NCI-H526 (cell line): ENCODE measurements at regions not wholly inside any gene's neighbourhood (a gene's known extent, or its start where the extent isn't known, plus 50 kb on each side); places are given as distances from the start of the nearest gene placed in this dataset.
A peak's percentile ranks its signal among the peaks of the same experiment; 100 is the strongest.
"Not testable (repeated sequence)": the region's sequence is repeated elsewhere in the genome, so short reads cannot be mapped to it uniquely, and the experiment has no call there.

ENCODE experiments used
- DNase-seq, 2 experiments: peaks; one replicate each; lab custom pipeline; 2025; lab: John Stamatoyannopoulos, UW

- no peak for DNase-seq
Observed at GRCh38 chr13:86425170-86425815, 626.1 kb upstream of the SLITRK6 start.

GRCh38 chr13:86426437-86426836 lies 627.2 kb upstream of the SLITRK6 start:
- DNase-seq, result no peak

- DNase-seq, result no peak
Observed at GRCh38 chr13:86429756-86430155, 630.5 kb upstream of the SLITRK6 start.

- DNase-seq, result no peak
Observed at GRCh38 chr13:86438034-86438433, 638.8 kb upstream of the SLITRK6 start.

- no peak for DNase-seq
Observed at GRCh38 chr13:86445206-86445605, 646.0 kb upstream of the SLITRK6 start.

- no peak for DNase-seq
Observed at GRCh38 chr13:86445672-86446071, 646.5 kb upstream of the SLITRK6 start.

- peak in 1 of 2 experiments; percentile 16 for DNase-seq
Observed at GRCh38 chr13:86446311-86446710, 647.1 kb upstream of the SLITRK6 start.

- peak in 1 of 2 experiments; percentile 10 for DNase-seq
Observed at GRCh38 chr13:86447479-86447878, 648.3 kb upstream of the SLITRK6 start.

GRCh38 chr13:86462011-86462410 lies 662.8 kb upstream of the SLITRK6 start:
- no peak for DNase-seq

GRCh38 chr13:86464193-86464592 lies 665.0 kb upstream of the SLITRK6 start:
- DNase-seq, result peak; percentile 25 to 57

GRCh38 chr13:86474971-86475370 lies 675.8 kb upstream of the SLITRK6 start:
- DNase-seq, result no peak

GRCh38 chr13:86476656-86477055 lies 677.4 kb upstream of the SLITRK6 start:
- DNase-seq, result no peak

- no peak for DNase-seq
Observed at GRCh38 chr13:86486582-86486981, 687.4 kb upstream of the SLITRK6 start.

- no peak for DNase-seq
Observed at GRCh38 chr13:86491121-86491520, 691.9 kb upstream of the SLITRK6 start.

- DNase-seq, result not testable (repeated sequence)
Observed at GRCh38 chr13:86501931-86502330, 702.7 kb upstream of the SLITRK6 start.

GRCh38 chr13:86510792-86511191 lies 711.6 kb upstream of the SLITRK6 start:
- peak in 1 of 2 experiments; percentile 7 for DNase-seq

GRCh38 chr13:86541461-86541860 lies 742.2 kb upstream of the SLITRK6 start:
- DNase-seq, result no peak

GRCh38 chr13:86554066-86554465 lies 754.8 kb upstream of the SLITRK6 start:
- DNase-seq, result no peak

- DNase-seq, result no peak
Observed at GRCh38 chr13:86559901-86560300, 760.7 kb upstream of the SLITRK6 start.

- no peak for DNase-seq
Observed at GRCh38 chr13:86562866-86563265, 763.6 kb upstream of the SLITRK6 start.

GRCh38 chr13:86563308-86563707 lies 764.1 kb upstream of the SLITRK6 start:
- no peak for DNase-seq

GRCh38 chr13:86567119-86567518 lies 767.9 kb upstream of the SLITRK6 start:
- no peak for DNase-seq

GRCh38 chr13:86569119-86569518 lies 769.9 kb upstream of the SLITRK6 start:
- DNase-seq, result no peak

GRCh38 chr13:86569974-86570373 lies 770.8 kb upstream of the SLITRK6 start:
- DNase-seq, result no peak
